IPS DF 19.7 (cell line): ENCODE measurements at regions not wholly inside any gene's neighbourhood (a gene's known extent, or its start where the extent isn't known, plus 50 kb on each side); places are given as distances from the start of the nearest gene placed in this dataset.

ENCODE experiments used
- DNase-seq: peaks from one replicate; pipeline ENCODE4 v3.0.0-alpha.2; 2013; ENCODE audit warnings: low read depth, low spot score

GRCh38 chr15:46232471-46232870 is 597.6 kb downstream of the SQOR start:
- no peak for DNase-seq

GRCh38 chr15:46242935-46243334 is 608.1 kb downstream of the SQOR start:
- no peak for DNase-seq

GRCh38 chr15:46251903-46252302 is 617.1 kb downstream of the SQOR start:
- no peak for DNase-seq

GRCh38 chr15:46258056-46258455 is 623.2 kb downstream of the SQOR start:
- no peak for DNase-seq

GRCh38 chr15:46260937-46261336 is 626.1 kb downstream of the SQOR start:
- peak; percentile 7 for DNase-seq

- no peak for DNase-seq
These were observed 631.0 kb downstream of the SQOR start for GRCh38 chr15:46265664-46266347.

GRCh38 chr15:46266661-46267060 is 631.8 kb downstream of the SQOR start:
- no peak for DNase-seq

GRCh38 chr15:46270481-46271147 is 635.8 kb downstream of the SQOR start:
- DNase-seq: no peak

- DNase-seq: no peak
These were observed 640.9 kb downstream of the SQOR start for GRCh38 chr15:46275701-46276100.

GRCh38 chr15:46277451-46277850 is 642.6 kb downstream of the SQOR start:
- no peak for DNase-seq

- no peak for DNase-seq
These were observed 643.2 kb downstream of the SQOR start for GRCh38 chr15:46278062-46278461.

GRCh38 chr15:46278486-46279090 is 643.8 kb downstream of the SQOR start:
- no peak for DNase-seq

- no peak for DNase-seq
These were observed 646.1 kb downstream of the SQOR start for GRCh38 chr15:46280762-46281542.

GRCh38 chr15:46293550-46293949 is 658.7 kb downstream of the SQOR start:
- DNase-seq: no peak

- no peak for DNase-seq
These were observed 661.2 kb downstream of the SQOR start for GRCh38 chr15:46296002-46296401.

- DNase-seq: no peak
These were observed 662.0 kb downstream of the SQOR start for GRCh38 chr15:46296797-46297196.

- no peak for DNase-seq
These were observed 662.9 kb downstream of the SQOR start for GRCh38 chr15:46297766-46298165.

- no peak for DNase-seq
These were observed 665.9 kb downstream of the SQOR start for GRCh38 chr15:46300716-46301115.

GRCh38 chr15:46301291-46301690 is 666.5 kb downstream of the SQOR start:
- DNase-seq: no peak

GRCh38 chr15:46301826-46302225 is 667.0 kb downstream of the SQOR start:
- DNase-seq: no peak

GRCh38 chr15:46304321-46304720 is 669.5 kb downstream of the SQOR start:
- DNase-seq: no peak

GRCh38 chr15:46307746-46308145 is 672.9 kb downstream of the SQOR start:
- no peak for DNase-seq
